ENCODE measurements at regions not wholly inside any gene's neighbourhood (a gene's known extent, or its start where the extent isn't known, plus 50 kb on each side); places are given as distances from the start of the nearest gene placed in this dataset.
"Not testable (repeated sequence)": the region's sequence is repeated elsewhere in the genome, so short reads cannot be mapped to it uniquely, and the experiment has no call there.

GRCh38 chr17:445839-446238 is 93.2 kb upstream of the RPH3AL start, which contains the start of gene RFLNB:
Gene RFLNB (minus strand): TSS chr17:445939.
- H3K4me3 ChIP-seq (ENCODE audit: low read depth, low read length); POLR2A ChIA-PET; H3K4me3 Mint-ChIP-seq (ENCODE audit: unreplicated experiment); H3K27me3 Mint-ChIP-seq (ENCODE audit: insufficient read depth, unreplicated experiment); H3K4me1 Mint-ChIP-seq (ENCODE audit: low read depth, unreplicated experiment); H3K27me3 ChIP-seq (replicated peaks; ENCODE audit: control insufficient read depth, insufficient read depth, low read length); BruUV-seq (replicated peaks); H3K9me3 ChIP-seq; H3K4me1 ChIP-seq; intact Hi-C loops (cut with micrococcal nuclease; ENCODE audit: unreplicated experiment); H3K9me3 Mint-ChIP-seq (ENCODE audit: unreplicated experiment); H3K27ac Mint-ChIP-seq (ENCODE audit: unreplicated experiment); H3K36me3 Mint-ChIP-seq (ENCODE audit: insufficient read depth, unreplicated experiment); DNase-seq; H3K36me3 ChIP-seq (ENCODE audit: control insufficient read depth, insufficient read depth, low read length): not testable (repeated sequence)
- CTCF ChIA-PET, result interaction anchor here (0.5 kb wide), 1 partner anchor 739 kb away, joined by 6 read pairs; no protein-coding TSS in a partner anchor

DNA sequence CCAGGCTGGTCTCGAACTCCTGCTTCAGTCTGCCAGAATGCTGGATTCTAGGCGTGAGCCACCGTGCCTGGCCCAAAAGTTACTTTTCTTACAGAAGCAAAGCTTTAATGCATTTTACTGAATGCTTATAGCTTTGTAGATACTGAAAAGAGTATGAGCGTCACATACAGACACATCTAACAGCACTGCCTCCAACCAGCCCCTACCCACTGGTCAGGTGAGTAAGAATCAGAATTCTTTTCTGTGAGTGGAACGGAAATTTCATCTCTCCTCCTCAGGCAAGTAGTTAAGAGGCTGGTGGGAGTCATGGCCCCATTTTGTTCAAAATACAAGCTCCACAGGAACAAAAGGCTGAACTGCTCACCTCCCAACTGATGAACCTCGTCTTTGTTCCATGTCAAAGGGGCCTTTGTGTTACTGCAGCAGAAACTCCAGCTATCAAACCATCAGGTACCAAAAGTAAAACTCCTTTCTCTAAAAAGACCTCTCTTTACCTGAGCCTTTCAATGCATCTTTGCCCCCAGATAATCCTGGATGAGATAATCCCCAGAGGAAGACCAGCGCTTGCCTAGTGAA is 92.4 kb upstream of the RPH3AL start:
- no peak for TF ChIP-seq CTCF (IDR thresholded peaks at IDR 0.05; ENCODE audit: insufficient read depth in 1 of 2, low read depth in 1 of 2, low read length in 1 of 2, severe bottlenecking in 1 of 2, unreplicated experiment in 1 of 2)
- H3K27me3 ChIP-seq (replicated peaks; ENCODE audit: control insufficient read depth, insufficient read depth, low read length), result no peaks in the 10 kb centered on the region
- no TSS peak for BruUV-seq (replicated peaks)
- Mint-ChIP-seq H3K4me1 (ENCODE audit: low read depth, unreplicated experiment) (no peaks in the 10 kb centered on the region), H3K4me3 (ENCODE audit: unreplicated experiment) (no peak overlapping the region), H3K9me3 (ENCODE audit: unreplicated experiment) (no peaks in the 10 kb centered on the region), H3K36me3 (ENCODE audit: insufficient read depth, unreplicated experiment) (no peaks in the 10 kb centered on the region), H3K27ac (ENCODE audit: unreplicated experiment) (no peak overlapping the region), H3K27me3 (ENCODE audit: insufficient read depth, unreplicated experiment) (peaks cover 3% of the 10 kb centered on the region)
- CTCF ChIA-PET, result no interaction called here
- no peaks in the 10 kb centered on the region for H3K4me1 ChIP-seq
- no peak overlapping the region for H3K4me3 ChIP-seq (ENCODE audit: low read depth, low read length)
- no peak for DNase-seq
- POLR2A ChIA-PET, result no interaction called here
- no peaks in the 10 kb centered on the region for H3K36me3 ChIP-seq (ENCODE audit: control insufficient read depth, insufficient read depth, low read length)
- intact Hi-C loops (cut with micrococcal nuclease; ENCODE audit: unreplicated experiment), result no loop called here
- no peaks in the 10 kb centered on the region for H3K9me3 ChIP-seq

DNA sequence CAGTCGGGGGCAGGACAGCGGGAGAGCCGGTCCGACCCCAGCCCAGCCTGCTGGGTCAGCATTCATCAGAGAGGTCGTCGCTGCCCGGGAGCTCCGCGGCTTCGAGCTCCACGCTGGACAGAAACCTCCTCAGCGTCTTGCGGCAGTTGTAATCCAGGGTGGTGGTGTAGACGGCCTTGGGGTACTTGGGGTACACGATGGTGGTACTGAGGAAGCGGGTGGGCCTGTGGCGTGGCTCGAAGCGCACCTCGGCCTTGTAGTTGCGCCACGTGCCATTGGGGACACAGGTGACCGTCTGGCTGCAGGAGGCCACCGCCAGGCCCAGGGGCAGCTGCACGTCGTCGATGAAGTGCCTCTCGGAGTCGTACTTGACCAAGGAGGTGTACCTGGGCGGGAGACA is 90.5 kb upstream of the RPH3AL start:
- no peaks in the 10 kb centered on the region for H3K27me3 ChIP-seq (replicated peaks; ENCODE audit: control insufficient read depth, insufficient read depth, low read length)
- no TSS peak for BruUV-seq (replicated peaks)
- no peak for TF ChIP-seq CTCF (IDR thresholded peaks at IDR 0.05; ENCODE audit: insufficient read depth in 1 of 2, low read depth in 1 of 2, low read length in 1 of 2, severe bottlenecking in 1 of 2, unreplicated experiment in 1 of 2)
- H3K4me3 ChIP-seq (ENCODE audit: low read depth, low read length), result no peak overlapping the region
- intact Hi-C loops (cut with micrococcal nuclease; ENCODE audit: unreplicated experiment), result no loop called here
- DNase-seq, result no peak
- H3K9me3 ChIP-seq, result no peaks in the 10 kb centered on the region
- peaks cover 3% of the 10 kb centered on the region for H3K27me3 Mint-ChIP-seq (ENCODE audit: insufficient read depth, unreplicated experiment)
- POLR2A ChIA-PET, result no interaction called here
- no peak overlapping the region for H3K4me3 Mint-ChIP-seq (ENCODE audit: unreplicated experiment)
- no peaks in the 10 kb centered on the region for H3K36me3 ChIP-seq (ENCODE audit: control insufficient read depth, insufficient read depth, low read length)
- H3K9me3 Mint-ChIP-seq (ENCODE audit: unreplicated experiment), result no peaks in the 10 kb centered on the region
- no peaks in the 10 kb centered on the region for H3K36me3 Mint-ChIP-seq (ENCODE audit: insufficient read depth, unreplicated experiment)
- no peaks in the 10 kb centered on the region for H3K4me1 Mint-ChIP-seq (ENCODE audit: low read depth, unreplicated experiment)
- CTCF ChIA-PET, result no interaction called here
- H3K27ac Mint-ChIP-seq (ENCODE audit: unreplicated experiment), result no peak overlapping the region
- no peaks in the 10 kb centered on the region for H3K4me1 ChIP-seq

Data from Caco-2 (cell line).